Esophagus (tissue), 2 donors: ENCODE measurements at regions not wholly inside any gene's neighbourhood (a gene's known extent, or its start where the extent isn't known, plus 50 kb on each side); places are given as distances from the start of the nearest gene placed in this dataset.

Experiments used
- H3K27ac ChIP-seq, 2 donors: one replicate each; pipeline ENCODE4 v1.5.1; 2013; ENCODE audit warnings: low read depth in 2 of 2, mild to moderate bottlenecking in 2 of 2, inconsistent platforms in 1 of 2, low read length in 1 of 2, moderate library complexity in 1 of 2
- H3K27me3 ChIP-seq, 2 donors: one replicate each; pipeline ENCODE4 v1.6.1; 2013; ENCODE audit warnings: low read length in 2 of 2, control low read depth in 1 of 2, mild to moderate bottlenecking in 1 of 2; ENCODE audit not compliant: insufficient read depth in 2 of 2, control insufficient read depth in 1 of 2
- H3K36me3 ChIP-seq, 2 donors: one replicate each; pipeline ENCODE4 v1.6.1; 2013; ENCODE audit warnings: low read length in 1 of 2; ENCODE audit not compliant: control insufficient read depth in 2 of 2, insufficient read depth in 2 of 2
- H3K4me1 ChIP-seq, 2 donors: one replicate each; pipeline ENCODE4 v1.6.1; 2013; ENCODE audit warnings: low read length in 1 of 2; ENCODE audit not compliant: control insufficient read depth in 2 of 2, insufficient read depth in 2 of 2
- H3K4me3 ChIP-seq, 2 donors: one replicate each; pipeline ENCODE4 v1.5.1; 2013; ENCODE audit warnings: low read length in 2 of 2, mild to moderate bottlenecking in 2 of 2, low read depth in 1 of 2, moderate library complexity in 1 of 2
- H3K9me3 ChIP-seq, 2 donors: one replicate each; pipeline ENCODE4 v1.6.1; 2013; ENCODE audit warnings: mild to moderate bottlenecking in 2 of 2, low read depth in 1 of 2, low read length in 1 of 2, moderate library complexity in 1 of 2; ENCODE audit not compliant: control insufficient read depth in 2 of 2, insufficient read depth in 1 of 2
- WGBS, 2 donors: extraction: QIAGEN DNeasy Blood & Tissue Kit; methylation state at CpG; one replicate each; pipeline ENCODE4 v1.1.7; 2013; 5-methylcytosine and 5-hydroxymethylcytosine counted together
- donor health status: healthy with polysubstance abuse.
- donor health status: Bipolar disorder and iron deficiency.

DNA sequence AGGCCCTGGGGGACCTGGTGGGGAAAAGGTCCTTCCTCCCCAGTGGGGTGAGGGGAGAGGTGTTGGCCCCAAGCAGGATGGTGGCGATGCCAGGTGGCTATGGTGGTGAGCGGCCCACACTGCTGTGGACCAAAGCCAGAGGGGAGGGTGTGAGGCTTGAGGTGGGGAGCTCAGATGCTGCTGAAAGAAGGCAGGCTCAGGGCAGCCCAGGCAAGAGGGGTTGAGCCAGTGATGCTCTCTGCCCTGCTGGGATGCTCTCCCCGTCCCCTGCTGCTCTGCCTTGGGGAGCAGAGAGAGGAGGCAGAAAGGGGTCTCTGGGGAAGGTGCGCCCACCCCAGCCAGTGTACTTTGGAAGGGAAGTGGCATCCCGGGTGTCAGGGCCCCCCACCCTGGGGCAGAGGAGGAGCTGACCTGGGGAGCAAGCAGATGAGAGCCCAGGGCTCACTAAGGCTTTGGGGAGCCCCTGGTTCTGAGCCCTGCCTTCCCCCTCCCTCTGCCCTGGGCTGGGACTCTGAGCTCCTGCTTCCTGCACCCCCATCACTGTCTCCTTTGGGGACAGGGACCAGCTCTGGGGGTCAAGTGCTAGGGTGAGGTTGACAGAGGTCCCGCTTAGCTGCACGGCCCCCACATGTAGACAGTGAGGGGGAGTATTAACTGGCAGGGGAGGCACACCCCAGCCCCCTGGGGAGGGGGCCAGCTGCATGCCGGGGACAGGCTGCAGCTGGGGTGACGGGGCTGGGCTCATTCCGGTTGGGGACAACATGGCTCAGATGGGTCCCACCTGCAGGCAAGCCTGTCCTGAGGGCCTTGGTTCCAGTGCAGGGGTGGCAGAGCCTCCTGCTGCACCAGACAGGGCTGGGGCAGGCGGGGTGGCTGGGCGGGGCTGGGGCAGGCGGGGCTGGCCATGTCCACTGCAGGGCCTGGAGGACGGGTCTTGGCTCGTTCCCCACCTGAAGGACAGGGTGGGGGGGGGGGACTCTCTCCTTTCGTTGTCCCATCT lies 124.4 kb downstream of the KIF26A start:
- no peak overlapping the region for H3K27ac ChIP-seq
- H3K4me3 ChIP-seq = no peak overlapping the region
- H3K4me1 ChIP-seq = peaks cover 0 to 2% of the 10 kb centered on the region in 2 donors
- 71 to 74% methylated on average over 11 to 16 of the region's 16 CpGs for WGBS, 2 donors
- peaks cover 0 to 2% of the 10 kb centered on the region in 2 donors for H3K9me3 ChIP-seq
- H3K27me3 ChIP-seq = no peaks in the 10 kb centered on the region
- H3K36me3 ChIP-seq = no peaks in the 10 kb centered on the region

GRCh38 chr14:104263675-104264358 lies 125.4 kb downstream of the KIF26A start:
- H3K9me3 ChIP-seq = peaks cover 0 to 2% of the 10 kb centered on the region in 2 donors
- H3K4me3 ChIP-seq = no peak overlapping the region
- no peaks in the 10 kb centered on the region for H3K36me3 ChIP-seq
- no peaks in the 10 kb centered on the region for H3K27me3 ChIP-seq
- H3K4me1 ChIP-seq = peaks cover 0 to 2% of the 10 kb centered on the region in 2 donors
- 75 to 85% methylated on average over 17 of the region's 17 CpGs for WGBS, 2 donors
- no peak overlapping the region for H3K27ac ChIP-seq

DNA sequence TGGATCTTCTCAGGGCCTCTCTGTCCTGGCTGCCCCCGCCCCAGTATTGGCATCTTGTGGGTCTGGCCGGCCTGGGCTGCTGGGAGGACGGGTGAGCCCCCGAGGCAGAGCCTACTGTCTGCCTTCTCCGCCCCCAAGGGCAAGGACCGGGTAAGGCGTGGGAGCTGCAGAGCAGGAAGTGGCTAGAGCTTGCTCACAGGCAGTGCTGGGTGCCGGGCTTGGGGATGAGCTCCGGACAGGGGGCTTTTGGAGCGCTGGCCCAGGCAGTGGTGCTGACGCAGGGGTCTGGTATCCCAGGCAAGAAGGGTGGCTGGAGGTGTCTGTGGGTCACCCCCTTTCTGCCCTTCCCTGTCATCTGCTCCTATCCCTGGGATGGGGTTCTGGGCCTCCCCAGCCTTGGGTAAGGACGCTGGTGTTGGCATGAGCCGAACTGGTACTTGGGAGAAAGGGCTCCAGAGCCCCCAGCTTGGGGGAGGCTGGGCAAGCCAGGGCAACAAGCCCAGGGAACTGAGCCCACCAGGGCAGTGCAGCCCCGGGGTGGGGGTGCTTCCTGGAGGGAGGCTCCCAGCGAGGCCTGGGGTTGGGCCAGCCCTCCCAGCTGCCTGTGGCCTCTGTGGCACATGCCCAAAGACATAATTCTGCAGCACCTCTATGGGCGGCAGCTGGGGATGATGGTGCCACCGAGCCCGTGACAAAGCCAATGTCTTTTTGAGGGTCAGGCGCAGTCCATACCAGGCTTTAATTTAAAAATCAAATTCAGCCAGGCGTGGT lies 126.3 kb downstream of the KIF26A start:
- Histone ChIP-seq H3K4me3 (no peak overlapping the region), H3K27ac (no peak overlapping the region), H3K36me3 (no peaks in the 10 kb centered on the region), H3K9me3 (peaks cover 0 to 2% of the 10 kb centered on the region in 2 donors), H3K4me1 (peaks cover 0 to 2% of the 10 kb centered on the region in 2 donors), H3K27me3 (no peaks in the 10 kb centered on the region)
- WGBS, 2 donors = 76 to 83% methylated on average over 20 of the region's 20 CpGs

GRCh38 chr14:104265918-104266630 lies 127.7 kb downstream of the KIF26A start:
- 73 to 76% methylated on average over 20 to 21 of the region's 21 CpGs for WGBS, 2 donors
- no peaks in the 10 kb centered on the region for H3K27me3 ChIP-seq
- no peak overlapping the region for H3K27ac ChIP-seq
- peaks cover 0 to 2% of the 10 kb centered on the region in 2 donors for H3K9me3 ChIP-seq
- H3K4me1 ChIP-seq = peaks cover 0 to 2% of the 10 kb centered on the region in 2 donors
- H3K36me3 ChIP-seq = no peaks in the 10 kb centered on the region
- H3K4me3 ChIP-seq = no peak overlapping the region

GRCh38 chr14:104266631-104267575 lies 128.5 kb downstream of the KIF26A start:
- no peaks in the 10 kb centered on the region for H3K27me3 ChIP-seq
- WGBS, 2 donors = 75 to 82% methylated on average over 29 of the region's 29 CpGs
- peaks cover 0 to 2% of the 10 kb centered on the region in 2 donors for H3K4me1 ChIP-seq
- H3K27ac ChIP-seq = no peak overlapping the region
- no peaks in the 10 kb centered on the region for H3K36me3 ChIP-seq
- H3K9me3 ChIP-seq = peaks cover 0 to 2% of the 10 kb centered on the region in 2 donors
- no peak overlapping the region for H3K4me3 ChIP-seq

DNA sequence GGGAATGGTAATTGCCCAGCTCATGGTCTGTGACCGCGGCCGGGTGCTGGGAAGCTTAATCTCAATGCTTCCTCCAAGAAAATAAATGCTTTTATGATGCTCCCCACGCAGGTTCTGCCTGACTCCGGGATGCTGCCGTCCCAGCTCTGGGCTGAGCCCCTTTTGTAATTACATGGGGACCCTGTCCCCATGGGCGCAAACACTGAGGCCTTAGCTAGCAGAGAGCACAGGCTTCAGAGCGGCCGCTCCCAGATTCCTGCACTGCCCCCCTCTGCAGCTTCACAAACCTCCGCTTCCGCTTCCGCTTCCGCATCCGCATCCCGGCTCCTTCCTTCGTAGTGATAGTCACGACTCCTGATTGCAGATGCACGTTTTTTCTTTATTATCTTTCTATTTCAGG lies 129.5 kb downstream of the KIF26A start:
- no peaks in the 10 kb centered on the region for H3K27me3 ChIP-seq
- peaks cover 0 to 2% of the 10 kb centered on the region in 2 donors for H3K4me1 ChIP-seq
- H3K9me3 ChIP-seq = peaks cover 0 to 2% of the 10 kb centered on the region in 2 donors
- no peak overlapping the region for H3K27ac ChIP-seq
- H3K36me3 ChIP-seq = no peaks in the 10 kb centered on the region
- no peak overlapping the region for H3K4me3 ChIP-seq
- WGBS, 2 donors = 59 to 75% methylated on average over 18 of the region's 18 CpGs

- Histone ChIP-seq H3K4me1 (no peaks in the 10 kb centered on the region), H3K27me3 (no peaks in the 10 kb centered on the region), H3K9me3 (peaks cover 0 to 2% of the 10 kb centered on the region in 2 donors), H3K36me3 (no peaks in the 10 kb centered on the region), H3K4me3 (no peak overlapping the region), H3K27ac (no peak overlapping the region)
- 82 to 86% methylated on average over 7 of the region's 7 CpGs for WGBS, 2 donors
These were observed 129.9 kb downstream of the KIF26A start for GRCh38 chr14:104268295-104268694.

- H3K4me3 ChIP-seq = no peak overlapping the region
- H3K27ac ChIP-seq = no peak overlapping the region
- 80% methylated on average over 23 to 24 of the region's 25 CpGs for WGBS, 2 donors
- H3K36me3 ChIP-seq = no peaks in the 10 kb centered on the region
- H3K4me1 ChIP-seq = no peaks in the 10 kb centered on the region
- H3K9me3 ChIP-seq = peaks cover 0 to 2% of the 10 kb centered on the region in 2 donors
- H3K27me3 ChIP-seq = no peaks in the 10 kb centered on the region
These were observed 130.5 kb downstream of the KIF26A start for GRCh38 chr14:104268725-104269436.
